ENCODE measurements at regions not wholly inside any gene's neighbourhood (a gene's known extent, or its start where the extent isn't known, plus 50 kb on each side); places are given as distances from the start of the nearest gene placed in this dataset.

DNA sequence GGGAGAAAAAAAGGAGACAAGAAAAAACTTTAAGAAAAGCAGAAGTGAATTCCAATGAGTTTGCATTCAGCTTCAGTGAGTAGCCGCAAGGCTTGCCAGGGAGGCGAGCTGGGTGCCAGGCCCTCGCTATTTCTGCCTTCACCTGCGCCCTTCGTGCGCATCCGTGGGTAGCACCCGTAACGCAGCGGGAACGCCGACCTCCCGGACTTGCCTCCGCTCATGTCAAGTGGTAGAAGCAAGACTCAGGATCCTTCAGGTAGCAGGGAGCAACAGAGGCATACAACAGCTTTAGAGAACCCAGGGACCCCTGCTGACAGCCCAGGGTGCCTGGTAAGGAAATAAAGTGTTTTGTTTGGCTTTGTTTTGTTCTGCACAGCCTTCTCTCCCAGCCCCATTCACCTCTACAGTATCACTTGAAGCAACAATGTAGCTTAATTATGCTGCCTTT lies 140.0 kb upstream of the BCOR start:
- TF ChIP-seq, protein P1, sequence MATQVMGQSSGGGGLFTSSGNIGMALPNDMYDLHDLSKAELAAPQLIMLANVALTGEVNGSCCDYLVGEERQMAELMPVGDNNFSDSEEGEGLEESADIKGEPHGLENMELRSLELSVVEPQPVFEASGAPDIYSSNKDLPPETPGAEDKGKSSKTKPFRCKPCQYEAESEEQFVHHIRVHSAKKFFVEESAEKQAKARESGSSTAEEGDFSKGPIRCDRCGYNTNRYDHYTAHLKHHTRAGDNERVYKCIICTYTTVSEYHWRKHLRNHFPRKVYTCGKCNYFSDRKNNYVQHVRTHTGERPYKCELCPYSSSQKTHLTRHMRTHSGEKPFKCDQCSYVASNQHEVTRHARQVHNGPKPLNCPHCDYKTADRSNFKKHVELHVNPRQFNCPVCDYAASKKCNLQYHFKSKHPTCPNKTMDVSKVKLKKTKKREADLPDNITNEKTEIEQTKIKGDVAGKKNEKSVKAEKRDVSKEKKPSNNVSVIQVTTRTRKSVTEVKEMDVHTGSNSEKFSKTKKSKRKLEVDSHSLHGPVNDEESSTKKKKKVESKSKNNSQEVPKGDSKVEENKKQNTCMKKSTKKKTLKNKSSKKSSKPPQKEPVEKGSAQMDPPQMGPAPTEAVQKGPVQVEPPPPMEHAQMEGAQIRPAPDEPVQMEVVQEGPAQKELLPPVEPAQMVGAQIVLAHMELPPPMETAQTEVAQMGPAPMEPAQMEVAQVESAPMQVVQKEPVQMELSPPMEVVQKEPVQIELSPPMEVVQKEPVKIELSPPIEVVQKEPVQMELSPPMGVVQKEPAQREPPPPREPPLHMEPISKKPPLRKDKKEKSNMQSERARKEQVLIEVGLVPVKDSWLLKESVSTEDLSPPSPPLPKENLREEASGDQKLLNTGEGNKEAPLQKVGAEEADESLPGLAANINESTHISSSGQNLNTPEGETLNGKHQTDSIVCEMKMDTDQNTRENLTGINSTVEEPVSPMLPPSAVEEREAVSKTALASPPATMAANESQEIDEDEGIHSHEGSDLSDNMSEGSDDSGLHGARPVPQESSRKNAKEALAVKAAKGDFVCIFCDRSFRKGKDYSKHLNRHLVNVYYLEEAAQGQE (IDR thresholded peaks at IDR 0.05; ENCODE audit: borderline replicate concordance), result no peak
- TF ChIP-seq EP300 (conservative IDR thresholded peaks at IDR 0.05; ENCODE audit: poor library complexity, severe bottlenecking) (no peak), SMC3 (conservative IDR thresholded peaks at IDR 0.05; ENCODE audit: poor library complexity) (no peak), MXI1 (conservative IDR thresholded peaks at IDR 0.05; ENCODE audit: poor library complexity, severe bottlenecking) (no peak), EZH2 (IDR thresholded peaks at IDR 0.05; ENCODE audit: borderline replicate concordance, insufficient read depth, low read length, poor library complexity, severe bottlenecking) (no peak)
- TF ChIP-seq, protein P2, sequence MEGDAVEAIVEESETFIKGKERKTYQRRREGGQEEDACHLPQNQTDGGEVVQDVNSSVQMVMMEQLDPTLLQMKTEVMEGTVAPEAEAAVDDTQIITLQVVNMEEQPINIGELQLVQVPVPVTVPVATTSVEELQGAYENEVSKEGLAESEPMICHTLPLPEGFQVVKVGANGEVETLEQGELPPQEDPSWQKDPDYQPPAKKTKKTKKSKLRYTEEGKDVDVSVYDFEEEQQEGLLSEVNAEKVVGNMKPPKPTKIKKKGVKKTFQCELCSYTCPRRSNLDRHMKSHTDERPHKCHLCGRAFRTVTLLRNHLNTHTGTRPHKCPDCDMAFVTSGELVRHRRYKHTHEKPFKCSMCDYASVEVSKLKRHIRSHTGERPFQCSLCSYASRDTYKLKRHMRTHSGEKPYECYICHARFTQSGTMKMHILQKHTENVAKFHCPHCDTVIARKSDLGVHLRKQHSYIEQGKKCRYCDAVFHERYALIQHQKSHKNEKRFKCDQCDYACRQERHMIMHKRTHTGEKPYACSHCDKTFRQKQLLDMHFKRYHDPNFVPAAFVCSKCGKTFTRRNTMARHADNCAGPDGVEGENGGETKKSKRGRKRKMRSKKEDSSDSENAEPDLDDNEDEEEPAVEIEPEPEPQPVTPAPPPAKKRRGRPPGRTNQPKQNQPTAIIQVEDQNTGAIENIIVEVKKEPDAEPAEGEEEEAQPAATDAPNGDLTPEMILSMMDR (IDR thresholded peaks at IDR 0.05; ENCODE audit: poor library complexity, severe bottlenecking), result no peak

Measured in neural cell (in vitro differentiated cells).